Endodermal cell (in vitro differentiated cells): ENCODE measurements at regions not wholly inside any gene's neighbourhood (a gene's known extent, or its start where the extent isn't known, plus 50 kb on each side); places are given as distances from the start of the nearest gene placed in this dataset.

Source experiments
- DNase-seq: peaks from one replicate; pipeline ENCODE4 v3.0.0-alpha.2; 2017
- H3K27ac ChIP-seq: 2 replicates; pipeline ENCODE4 v1.5.1; 2013; ENCODE audit warnings: mild to moderate bottlenecking, low read depth, low read length, moderate library complexity
- H3K27me3 ChIP-seq: 2 replicates; pipeline ENCODE4 v1.6.1; 2013; ENCODE audit warnings: mild to moderate bottlenecking, low read length, moderate library complexity; ENCODE audit not compliant: insufficient read depth, control insufficient read depth, poor library complexity, severe bottlenecking
- H3K36me3 ChIP-seq: 2 replicates; pipeline ENCODE4 v1.7.0; 2013; ENCODE audit warnings: mild to moderate bottlenecking, low read length, moderate library complexity; ENCODE audit not compliant: control insufficient read depth, insufficient read depth
- H3K4me1 ChIP-seq: one replicate; pipeline ENCODE4 v1.7.0; 2013; ENCODE audit warnings: low read length; ENCODE audit not compliant: control insufficient read depth, insufficient read depth
- H3K4me3 ChIP-seq: 2 replicates; pipeline ENCODE4 v1.5.1; 2013; ENCODE audit warnings: mild to moderate bottlenecking, low read length, moderate library complexity
- H3K9ac ChIP-seq: 2 replicates; pipeline ENCODE4 v1.6.1; 2013; ENCODE audit warnings: mild to moderate bottlenecking, low read length, moderate library complexity; ENCODE audit not compliant: poor library complexity, severe bottlenecking; ENCODE audit errors: extremely low read depth
- H3K9me3 ChIP-seq: 2 replicates; pipeline ENCODE4 v1.6.1; 2013; ENCODE audit warnings: mild to moderate bottlenecking, low read length, moderate library complexity; ENCODE audit not compliant: control insufficient read depth
- H3K27ac Mint-ChIP-seq: 2 replicates; pipeline ENCODE4 v1.8.0; 2020; ENCODE audit warnings: mixed read lengths
- H3K27me3 Mint-ChIP-seq: 2 replicates; pipeline ENCODE4 v1.8.0; 2021; ENCODE audit warnings: mild to moderate bottlenecking, mixed read lengths; ENCODE audit not compliant: insufficient read depth
- H3K36me3 Mint-ChIP-seq: 2 replicates; pipeline ENCODE4 v1.8.0; 2020; ENCODE audit warnings: low read depth, mixed read lengths
- H3K4me1 Mint-ChIP-seq: 2 replicates; pipeline ENCODE4 v1.8.0; 2020; ENCODE audit warnings: mixed read lengths
- H3K4me3 Mint-ChIP-seq: 2 replicates; pipeline ENCODE4 v1.8.0; 2020; ENCODE audit warnings: mild to moderate bottlenecking, moderate library complexity, mixed read lengths
- H3K9me3 Mint-ChIP-seq: 2 replicates; pipeline ENCODE4 v1.8.0; 2020; ENCODE audit warnings: mild to moderate bottlenecking, mixed read lengths
- CTCF ChIP-seq: fragments of 200-600 bp; sonication (generic); conservative IDR thresholded peaks from 2 replicates; pipeline ENCODE4 v1.5.0; 2021; ENCODE audit warnings: antibody characterized with exemption, mild to moderate bottlenecking
- WGBS, 2 experiments: methylation state at CpG; one replicate each; pipeline versions ENCODE4 v1.1.5 to v1.1.7; 2013; ENCODE audit warnings: missing lambda C conversion rate in 2 of 2, mixed read lengths in 1 of 2; ENCODE audit not compliant: insufficient coverage in 1 of 2, insufficient read length in 1 of 2; 5-methylcytosine and 5-hydroxymethylcytosine counted together

- Mint-ChIP-seq H3K27me3 (no peaks in the 10 kb centered on the region), H3K27ac (no peak overlapping the region), H3K4me3 (no peak overlapping the region), H3K36me3 (peaks cover 12% of the 10 kb centered on the region), H3K4me1 (peaks cover 52% of the 10 kb centered on the region), H3K9me3 (peaks cover 18% of the 10 kb centered on the region)
- no peaks in the 10 kb centered on the region for H3K36me3 ChIP-seq
- no peak overlapping the region for H3K9ac ChIP-seq
- H3K4me1 ChIP-seq = no peaks in the 10 kb centered on the region
- H3K27ac ChIP-seq = no peak overlapping the region
- H3K9me3 ChIP-seq = peaks cover 16% of the 10 kb centered on the region
- 79 to 91% methylated on average over 3 to 5 of the region's 5 CpGs for WGBS, 2 experiments
- no peak for TF ChIP-seq CTCF
- no peak for DNase-seq
- no peak overlapping the region for H3K4me3 ChIP-seq
- H3K27me3 ChIP-seq = no peaks in the 10 kb centered on the region
These were observed 622.0 kb downstream of the PYDC2 start for GRCh38 chr3:192082730-192083660.
